ENCODE measurements at regions not wholly inside any gene's neighbourhood (a gene's known extent, or its start where the extent isn't known, plus 50 kb on each side); places are given as distances from the start of the nearest gene placed in this dataset.

- no peak for DNase-seq (ENCODE audit: low spot score)
Observed at GRCh38 chr6:140586426-140587061, 1212.1 kb upstream of the CITED2 start.

- no peak for DNase-seq (ENCODE audit: low spot score)
Observed at GRCh38 chr6:140581601-140582000, 1207.2 kb upstream of the CITED2 start.

- no peak for DNase-seq (ENCODE audit: low spot score)
Observed at GRCh38 chr6:140579918-140580317, 1205.5 kb upstream of the CITED2 start.

GRCh38 chr6:140576004-140576555 is 1201.6 kb upstream of the CITED2 start:
- DNase-seq (ENCODE audit: low spot score), result no peak

- DNase-seq (ENCODE audit: low spot score), result no peak
Observed at GRCh38 chr6:140572867-140573266, 1198.4 kb upstream of the CITED2 start.

- DNase-seq (ENCODE audit: low spot score), result no peak
Observed at GRCh38 chr6:140572129-140572528, 1197.7 kb upstream of the CITED2 start.

GRCh38 chr6:140571145-140571544 is 1196.7 kb upstream of the CITED2 start:
- no peak for DNase-seq (ENCODE audit: low spot score)

GRCh38 chr6:140567466-140567865 is 1193.0 kb upstream of the CITED2 start:
- DNase-seq (ENCODE audit: low spot score), result no peak

GRCh38 chr6:140566781-140567277 is 1192.4 kb upstream of the CITED2 start:
- DNase-seq (ENCODE audit: low spot score), result no peak

- no peak for DNase-seq (ENCODE audit: low spot score)
Observed at GRCh38 chr6:140563728-140564127, 1189.3 kb upstream of the CITED2 start.

- DNase-seq (ENCODE audit: low spot score), result no peak
Observed at GRCh38 chr6:140561701-140562100, 1187.3 kb upstream of the CITED2 start.

GRCh38 chr6:140560671-140561070 is 1186.2 kb upstream of the CITED2 start:
- DNase-seq (ENCODE audit: low spot score), result no peak

GRCh38 chr6:140559458-140559857 is 1185.0 kb upstream of the CITED2 start:
- no peak for DNase-seq (ENCODE audit: low spot score)

- no peak for DNase-seq (ENCODE audit: low spot score)
Observed at GRCh38 chr6:140554421-140554820, 1180.0 kb upstream of the CITED2 start.

- DNase-seq (ENCODE audit: low spot score), result no peak
Observed at GRCh38 chr6:140548366-140548765, 1173.9 kb upstream of the CITED2 start.

GRCh38 chr6:140546640-140547039 is 1172.2 kb upstream of the CITED2 start:
- DNase-seq (ENCODE audit: low spot score), result no peak

GRCh38 chr6:140544431-140544830 is 1170.0 kb upstream of the CITED2 start:
- DNase-seq (ENCODE audit: low spot score), result no peak

- no peak for DNase-seq (ENCODE audit: low spot score)
Observed at GRCh38 chr6:140542863-140543262, 1168.4 kb upstream of the CITED2 start.

- DNase-seq (ENCODE audit: low spot score), result no peak
Observed at GRCh38 chr6:140541288-140541687, 1166.8 kb upstream of the CITED2 start.

- no peak for DNase-seq (ENCODE audit: low spot score)
Observed at GRCh38 chr6:140540743-140541142, 1166.3 kb upstream of the CITED2 start.

- no peak for DNase-seq (ENCODE audit: low spot score)
Observed at GRCh38 chr6:140538926-140539325, 1164.5 kb upstream of the CITED2 start.

GRCh38 chr6:140537834-140538705 is 1163.6 kb upstream of the CITED2 start:
- DNase-seq (ENCODE audit: low spot score), result no peak

- DNase-seq (ENCODE audit: low spot score), result no peak
Observed at GRCh38 chr6:140537211-140537610, 1162.8 kb upstream of the CITED2 start.
